Nephron (organoid): ENCODE measurements at regions not wholly inside any gene's neighbourhood (a gene's known extent, or its start where the extent isn't known, plus 50 kb on each side); places are given as distances from the start of the nearest gene placed in this dataset.
"Not testable (repeated sequence)": the region's sequence is repeated elsewhere in the genome, so short reads cannot be mapped to it uniquely, and the experiment has no call there.

Source experiments
- H3K27ac Mint-ChIP-seq, 3 experiments: 2 replicates each; pipeline ENCODE4 v1.8.0; 2020; ENCODE audit warnings: mixed read lengths in 3 of 3, mild to moderate bottlenecking in 2 of 3, moderate library complexity in 1 of 3
- H3K27me3 Mint-ChIP-seq: 2 replicates; pipeline ENCODE4 v1.8.0; 2021; ENCODE audit warnings: low read depth, mild to moderate bottlenecking, moderate library complexity, mixed read lengths
- H3K36me3 Mint-ChIP-seq: 2 replicates; pipeline ENCODE4 v1.8.0; 2020; ENCODE audit warnings: low read depth, mixed read lengths
- H3K4me1 Mint-ChIP-seq: 2 replicates; pipeline ENCODE4 v1.8.0; 2020; ENCODE audit warnings: mixed read lengths
- H3K4me3 Mint-ChIP-seq, 3 experiments: 2 replicates each; pipeline ENCODE4 v1.8.0; 2020; ENCODE audit warnings: mild to moderate bottlenecking in 3 of 3, mixed read lengths in 3 of 3, moderate library complexity in 2 of 3
- H3K9me3 Mint-ChIP-seq: 2 replicates; pipeline ENCODE4 v1.8.0; 2020; ENCODE audit warnings: mixed read lengths
- TF ChIP-seq, protein P1 (sequence below), 3 experiments: fragments of 200-600 bp; sonication (generic); IDR thresholded peaks; one replicate each; pipeline ENCODE4 v1.5.0; 2021; ENCODE audit warnings: antibody characterized with exemption in 3 of 3; ENCODE audit not compliant: unreplicated experiment in 3 of 3

DNA sequence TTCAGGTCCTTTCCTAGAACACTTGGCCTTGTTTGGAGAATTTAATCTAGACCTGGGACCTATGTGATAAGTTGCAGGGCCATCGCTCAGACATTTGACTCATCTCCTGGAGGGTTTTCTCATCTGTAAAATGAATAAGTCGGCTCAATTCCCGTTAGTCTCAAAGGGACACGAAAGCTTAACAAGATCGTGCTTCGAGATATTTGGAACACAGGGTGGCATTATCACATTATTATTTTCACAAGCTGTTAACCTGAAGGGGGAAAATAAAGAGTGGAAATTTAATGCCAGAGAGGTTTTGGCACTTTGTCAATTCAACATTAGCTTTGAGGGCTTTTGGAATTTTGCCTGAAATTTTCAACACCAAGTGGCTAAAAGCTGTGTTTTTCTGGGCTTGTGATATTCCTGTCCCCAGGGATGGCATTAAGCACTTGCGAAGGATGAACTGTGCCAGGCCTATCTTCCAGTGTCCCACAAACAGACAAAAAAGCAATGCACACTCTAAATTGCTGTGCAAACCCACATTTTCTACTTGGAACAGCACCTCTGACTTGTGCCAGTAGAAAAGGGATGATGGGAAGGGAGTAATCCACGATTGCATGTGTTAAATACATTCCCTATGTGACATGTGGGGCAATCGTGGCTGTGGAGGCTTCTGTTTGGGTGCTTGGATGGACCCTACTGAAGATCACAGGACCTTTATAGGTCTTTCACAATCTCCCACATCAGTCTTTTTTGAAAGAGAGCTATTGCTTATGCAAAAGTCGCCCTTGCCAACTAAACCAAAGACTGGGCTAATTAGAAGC, 478.7 kb downstream of the MFSD1 start:
- H3K27ac Mint-ChIP-seq = no peak overlapping the region
- H3K9me3 Mint-ChIP-seq = no peaks in the 10 kb centered on the region
- no peaks in the 10 kb centered on the region for H3K36me3 Mint-ChIP-seq

GRCh38 chr3:159293493-159293892, 491.6 kb downstream of the MFSD1 start:
- peaks cover 4% of the 10 kb centered on the region for H3K27me3 Mint-ChIP-seq
- TF ChIP-seq, protein P1, sequence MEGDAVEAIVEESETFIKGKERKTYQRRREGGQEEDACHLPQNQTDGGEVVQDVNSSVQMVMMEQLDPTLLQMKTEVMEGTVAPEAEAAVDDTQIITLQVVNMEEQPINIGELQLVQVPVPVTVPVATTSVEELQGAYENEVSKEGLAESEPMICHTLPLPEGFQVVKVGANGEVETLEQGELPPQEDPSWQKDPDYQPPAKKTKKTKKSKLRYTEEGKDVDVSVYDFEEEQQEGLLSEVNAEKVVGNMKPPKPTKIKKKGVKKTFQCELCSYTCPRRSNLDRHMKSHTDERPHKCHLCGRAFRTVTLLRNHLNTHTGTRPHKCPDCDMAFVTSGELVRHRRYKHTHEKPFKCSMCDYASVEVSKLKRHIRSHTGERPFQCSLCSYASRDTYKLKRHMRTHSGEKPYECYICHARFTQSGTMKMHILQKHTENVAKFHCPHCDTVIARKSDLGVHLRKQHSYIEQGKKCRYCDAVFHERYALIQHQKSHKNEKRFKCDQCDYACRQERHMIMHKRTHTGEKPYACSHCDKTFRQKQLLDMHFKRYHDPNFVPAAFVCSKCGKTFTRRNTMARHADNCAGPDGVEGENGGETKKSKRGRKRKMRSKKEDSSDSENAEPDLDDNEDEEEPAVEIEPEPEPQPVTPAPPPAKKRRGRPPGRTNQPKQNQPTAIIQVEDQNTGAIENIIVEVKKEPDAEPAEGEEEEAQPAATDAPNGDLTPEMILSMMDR (IDR thresholded peaks at IDR 0.05; ENCODE audit: unreplicated experiment in 3 of 3) = no peak
- no peaks in the 10 kb centered on the region for H3K4me1 Mint-ChIP-seq
- no peaks in the 10 kb centered on the region for H3K9me3 Mint-ChIP-seq
- no peak overlapping the region for H3K4me3 Mint-ChIP-seq
- H3K27ac Mint-ChIP-seq = no peak overlapping the region
- H3K36me3 Mint-ChIP-seq = no peaks in the 10 kb centered on the region

More for the DNA sequence above, 478.7 kb downstream of the MFSD1 start:
- no peak overlapping the region for H3K4me3 Mint-ChIP-seq
- peaks cover 24% of the 10 kb centered on the region for H3K27me3 Mint-ChIP-seq
- no peaks in the 10 kb centered on the region for H3K4me1 Mint-ChIP-seq
- TF ChIP-seq, protein P1 (IDR thresholded peaks at IDR 0.05; ENCODE audit: unreplicated experiment in 3 of 3) = no peak

- no peaks in the 10 kb centered on the region for H3K36me3 Mint-ChIP-seq
- TF ChIP-seq, protein P1 (IDR thresholded peaks at IDR 0.05; ENCODE audit: unreplicated experiment in 3 of 3) = no peak
- no peak overlapping the region for H3K4me3 Mint-ChIP-seq
- H3K27me3 Mint-ChIP-seq = no peaks in the 10 kb centered on the region
- no peak overlapping the region for H3K27ac Mint-ChIP-seq
- H3K9me3 Mint-ChIP-seq = no peaks in the 10 kb centered on the region
- no peaks in the 10 kb centered on the region for H3K4me1 Mint-ChIP-seq
These were observed 500.1 kb downstream of the MFSD1 start for GRCh38 chr3:159301961-159302360.

- H3K27me3 Mint-ChIP-seq = no peaks in the 10 kb centered on the region
- no peak overlapping the region for H3K4me3 Mint-ChIP-seq
- H3K27ac Mint-ChIP-seq = no peak overlapping the region
- H3K4me1 Mint-ChIP-seq = no peaks in the 10 kb centered on the region
- TF ChIP-seq, protein P1 (IDR thresholded peaks at IDR 0.05; ENCODE audit: unreplicated experiment in 3 of 3) = no peak
- no peaks in the 10 kb centered on the region for H3K9me3 Mint-ChIP-seq
- H3K36me3 Mint-ChIP-seq = no peaks in the 10 kb centered on the region
These were observed 503.2 kb downstream of the MFSD1 start for GRCh38 chr3:159305017-159305416.

- H3K27ac Mint-ChIP-seq, H3K4me1 Mint-ChIP-seq, H3K4me3 Mint-ChIP-seq, H3K36me3 Mint-ChIP-seq, H3K9me3 Mint-ChIP-seq, H3K27me3 Mint-ChIP-seq: not testable (repeated sequence)
These were observed 514.9 kb downstream of the MFSD1 start for GRCh38 chr3:159316706-159317105.

- no peaks in the 10 kb centered on the region for H3K9me3 Mint-ChIP-seq
- H3K4me1 Mint-ChIP-seq = no peaks in the 10 kb centered on the region
- no peaks in the 10 kb centered on the region for H3K27me3 Mint-ChIP-seq
- H3K36me3 Mint-ChIP-seq = no peaks in the 10 kb centered on the region
- no peak overlapping the region for H3K4me3 Mint-ChIP-seq
- TF ChIP-seq, protein P1 (IDR thresholded peaks at IDR 0.05; ENCODE audit: unreplicated experiment in 3 of 3) = no peak
- H3K27ac Mint-ChIP-seq = no peak overlapping the region
These were observed 517.3 kb downstream of the MFSD1 start for GRCh38 chr3:159319156-159319555.
